ENCODE measurements at regions not wholly inside any gene's neighbourhood (a gene's known extent, or its start where the extent isn't known, plus 50 kb on each side); places are given as distances from the start of the nearest gene placed in this dataset.

DNA sequence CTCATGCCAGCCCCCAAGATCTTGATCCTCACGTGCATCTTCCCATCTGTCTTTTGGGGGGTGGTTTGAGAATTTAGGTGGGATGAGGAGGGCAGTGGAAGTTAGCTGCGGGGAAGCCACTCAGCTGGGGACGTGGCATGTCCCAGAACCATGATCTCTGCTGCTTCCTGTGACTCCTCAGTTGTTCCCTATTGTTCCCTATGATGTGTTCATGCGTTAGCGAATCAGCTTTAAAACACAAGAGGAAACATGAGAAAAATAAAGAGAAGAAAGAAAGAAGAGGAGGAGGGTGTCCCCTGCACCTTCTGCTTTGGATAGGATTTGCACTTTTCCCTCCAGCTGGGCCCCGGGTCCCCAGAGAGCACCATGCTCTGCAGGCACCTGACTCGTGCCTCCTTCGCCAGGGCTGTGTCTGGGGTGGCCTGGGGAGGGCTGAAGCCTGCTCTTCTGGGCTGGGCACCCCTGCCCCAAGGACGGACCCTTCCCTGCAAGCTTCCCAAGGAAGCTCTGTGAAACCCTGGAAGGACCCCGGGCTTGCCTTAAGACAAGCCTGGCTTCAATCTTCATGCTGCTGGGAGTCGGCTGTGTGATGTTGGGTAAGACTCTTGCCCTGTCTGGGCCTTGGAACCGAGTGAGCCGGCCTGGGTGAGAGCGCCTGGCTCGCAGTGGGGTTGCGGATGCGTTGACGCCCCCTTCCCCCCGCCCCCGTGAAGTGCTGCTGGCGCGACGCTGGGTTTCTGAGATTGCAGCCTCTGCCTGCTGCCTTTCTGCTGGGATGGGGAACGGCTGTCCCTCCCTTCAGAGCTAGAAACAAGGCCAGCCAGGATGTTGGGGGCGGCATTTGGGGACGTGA, 62.8 kb upstream of the CIBAR2 start:
- TF ChIP-seq, protein P1, sequence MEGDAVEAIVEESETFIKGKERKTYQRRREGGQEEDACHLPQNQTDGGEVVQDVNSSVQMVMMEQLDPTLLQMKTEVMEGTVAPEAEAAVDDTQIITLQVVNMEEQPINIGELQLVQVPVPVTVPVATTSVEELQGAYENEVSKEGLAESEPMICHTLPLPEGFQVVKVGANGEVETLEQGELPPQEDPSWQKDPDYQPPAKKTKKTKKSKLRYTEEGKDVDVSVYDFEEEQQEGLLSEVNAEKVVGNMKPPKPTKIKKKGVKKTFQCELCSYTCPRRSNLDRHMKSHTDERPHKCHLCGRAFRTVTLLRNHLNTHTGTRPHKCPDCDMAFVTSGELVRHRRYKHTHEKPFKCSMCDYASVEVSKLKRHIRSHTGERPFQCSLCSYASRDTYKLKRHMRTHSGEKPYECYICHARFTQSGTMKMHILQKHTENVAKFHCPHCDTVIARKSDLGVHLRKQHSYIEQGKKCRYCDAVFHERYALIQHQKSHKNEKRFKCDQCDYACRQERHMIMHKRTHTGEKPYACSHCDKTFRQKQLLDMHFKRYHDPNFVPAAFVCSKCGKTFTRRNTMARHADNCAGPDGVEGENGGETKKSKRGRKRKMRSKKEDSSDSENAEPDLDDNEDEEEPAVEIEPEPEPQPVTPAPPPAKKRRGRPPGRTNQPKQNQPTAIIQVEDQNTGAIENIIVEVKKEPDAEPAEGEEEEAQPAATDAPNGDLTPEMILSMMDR (IDR thresholded peaks at IDR 0.05) = no peak

DNA sequence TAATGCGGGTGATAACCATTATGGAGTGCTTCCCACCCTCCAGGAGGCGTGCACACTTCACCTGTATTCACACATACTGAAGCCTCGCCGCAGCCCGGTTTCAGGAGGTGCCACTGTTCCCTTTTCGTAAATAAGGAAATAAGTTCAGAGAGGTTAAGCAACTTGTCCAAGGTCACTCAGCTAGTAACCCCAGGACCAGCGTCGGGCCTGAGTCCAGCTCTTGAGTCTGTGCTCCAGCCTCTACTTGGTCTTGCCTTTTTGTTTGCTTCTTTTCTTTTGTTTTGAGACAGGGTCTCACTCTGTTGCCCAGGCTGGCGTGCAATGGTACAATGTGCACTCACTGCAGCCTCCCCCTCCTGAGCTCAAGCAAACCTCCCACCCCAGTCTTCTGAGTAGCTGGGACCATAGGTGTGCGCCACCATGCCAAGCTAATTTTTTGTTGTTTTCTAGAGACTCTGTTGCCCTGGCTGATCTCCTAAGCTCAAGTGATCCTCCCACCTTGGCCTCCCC, 63.5 kb upstream of the CIBAR2 start:
- TF ChIP-seq, protein P1 (IDR thresholded peaks at IDR 0.05) = no peak
- no peak for TF ChIP-seq EP300 (IDR thresholded peaks at IDR 0.05)
- TF ChIP-seq POLR2A (IDR thresholded peaks at IDR 0.05) = no peak
- no peaks in the 10 kb centered on the region for H3K36me3 ChIP-seq
- no peaks in the 10 kb centered on the region for H3K9me3 ChIP-seq
- peaks cover 0 to 8% of the 10 kb centered on the region in 2 donors for H3K27me3 ChIP-seq
- whole genome bisulfite sequencing, 2 donors = 80 to 85% methylated on average over 10 of the region's 10 CpGs
- H3K4me1 ChIP-seq = peaks cover 0 to 40% (median 8%) of the 10 kb centered on the region in 4 donors
- no peak for DNase-seq (ENCODE audit: low spot score in 2 of 2)
- no peak overlapping the region for H3K27ac ChIP-seq
- H3K4me3 ChIP-seq = no peak overlapping the region

More for the DNA sequence above, 62.8 kb upstream of the CIBAR2 start:
- H3K27ac ChIP-seq = no peak overlapping the region
- H3K9me3 ChIP-seq = no peaks in the 10 kb centered on the region
- no peak for DNase-seq (ENCODE audit: low spot score in 2 of 2)
- WGBS, 2 donors = 74 to 80% methylated on average over 16 to 26 of the region's 26 CpGs
- no peaks in the 10 kb centered on the region for H3K36me3 ChIP-seq
- peaks cover 0 to 12% of the 10 kb centered on the region in 2 donors for H3K27me3 ChIP-seq
- H3K4me1 ChIP-seq = peaks cover 0 to 47% (median 9%) of the 10 kb centered on the region in 4 donors
- H3K4me3 ChIP-seq = no peak overlapping the region

DNA sequence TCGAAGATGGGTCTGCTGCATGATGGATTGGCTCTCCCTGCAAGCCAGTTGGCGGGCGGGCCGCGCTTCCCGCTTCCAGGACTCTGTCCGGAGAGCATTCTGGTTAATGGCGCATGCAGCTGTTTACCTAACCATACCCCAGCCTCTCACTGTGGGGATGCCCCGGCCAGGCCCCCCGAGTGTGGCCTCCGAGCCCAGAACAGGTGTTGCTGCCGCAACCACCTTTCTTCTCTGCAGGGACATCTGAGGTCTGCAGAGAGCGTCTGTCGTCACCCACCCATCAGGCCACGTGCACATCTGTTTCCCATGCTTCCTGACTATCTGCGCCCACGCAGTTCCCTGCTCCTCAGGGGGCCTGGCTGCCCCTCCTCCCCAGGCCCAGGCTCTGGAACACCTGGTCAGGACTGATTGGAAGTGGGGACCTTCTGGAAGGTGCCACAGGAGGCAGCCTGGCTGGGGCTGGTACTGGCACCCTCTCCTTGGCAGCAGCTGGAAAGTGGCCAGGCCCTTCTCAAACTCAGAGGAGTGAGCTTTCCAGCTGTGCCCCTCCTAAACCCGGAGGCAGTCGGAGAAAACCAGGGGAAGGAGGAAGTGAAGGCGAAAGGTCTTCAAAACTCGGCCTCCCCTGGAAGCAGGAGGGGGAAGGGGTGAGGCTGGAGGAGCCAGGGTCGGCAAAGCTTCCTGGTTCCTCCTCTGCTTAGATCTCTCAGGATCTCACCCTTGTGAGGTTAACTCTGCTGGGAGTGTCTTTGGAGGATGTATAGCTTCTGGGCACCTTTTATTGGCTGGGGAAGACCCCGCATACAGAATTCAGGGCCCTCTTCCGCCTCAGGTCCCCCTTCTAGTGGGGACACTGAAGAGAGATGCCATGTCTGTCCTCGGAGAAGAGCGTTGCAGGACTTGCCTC, 64.5 kb upstream of the CIBAR2 start:
- no peaks in the 10 kb centered on the region for H3K9me3 ChIP-seq
- TF ChIP-seq, protein P1 (IDR thresholded peaks at IDR 0.05) = no peak
- TF ChIP-seq POLR2A (IDR thresholded peaks at IDR 0.05) = no peak
- TF ChIP-seq EP300 (IDR thresholded peaks at IDR 0.05) = no peak
- no peak overlapping the region for H3K4me3 ChIP-seq
- peaks cover 0 to 30% (median 8%) of the 10 kb centered on the region in 4 donors for H3K4me1 ChIP-seq
- no peaks in the 10 kb centered on the region for H3K27me3 ChIP-seq
- 58 to 72% methylated on average over 24 to 26 of the region's 26 CpGs for WGBS, 2 donors
- H3K36me3 ChIP-seq = no peaks in the 10 kb centered on the region
- no peak for DNase-seq (ENCODE audit: low spot score in 2 of 2)
- no peak overlapping the region for H3K27ac ChIP-seq

DNA sequence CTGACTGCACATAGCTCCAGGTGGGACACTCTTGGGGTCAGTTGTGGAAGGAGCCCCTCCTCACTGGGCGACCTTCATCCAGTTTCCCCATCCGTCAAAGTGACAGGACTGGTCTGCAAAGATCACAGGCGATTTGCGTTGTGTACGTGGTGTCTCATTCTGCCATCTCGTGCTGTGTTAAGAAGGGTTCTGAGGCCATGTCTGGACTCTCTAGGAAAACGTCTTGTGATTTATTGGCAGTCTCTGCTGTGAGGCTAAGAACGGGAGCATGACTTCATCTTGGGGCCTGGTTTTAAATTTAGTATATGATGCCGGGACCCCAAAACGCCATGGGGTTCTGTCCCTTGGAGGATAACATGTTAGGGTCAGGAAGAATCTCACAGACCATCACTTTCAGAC, 65.2 kb upstream of the CIBAR2 start:
- H3K4me1 ChIP-seq = peaks cover 0 to 23% (median 8%) of the 10 kb centered on the region in 4 donors
- 86 to 87% methylated on average over 10 of the region's 10 CpGs for WGBS, 2 donors
- H3K9me3 ChIP-seq = no peaks in the 10 kb centered on the region
- no peak for DNase-seq (ENCODE audit: low spot score in 2 of 2)
- TF ChIP-seq, protein P1 (IDR thresholded peaks at IDR 0.05) = no peak
- no peak for TF ChIP-seq EP300 (IDR thresholded peaks at IDR 0.05)
- no peak for TF ChIP-seq POLR2A (IDR thresholded peaks at IDR 0.05)
- no peaks in the 10 kb centered on the region for H3K36me3 ChIP-seq
- no peaks in the 10 kb centered on the region for H3K27me3 ChIP-seq
- H3K27ac ChIP-seq = no peak overlapping the region
- no peak overlapping the region for H3K4me3 ChIP-seq
